ENCODE measurements at regions not wholly inside any gene's neighbourhood (a gene's known extent, or its start where the extent isn't known, plus 50 kb on each side); places are given as distances from the start of the nearest gene placed in this dataset.

DNA sequence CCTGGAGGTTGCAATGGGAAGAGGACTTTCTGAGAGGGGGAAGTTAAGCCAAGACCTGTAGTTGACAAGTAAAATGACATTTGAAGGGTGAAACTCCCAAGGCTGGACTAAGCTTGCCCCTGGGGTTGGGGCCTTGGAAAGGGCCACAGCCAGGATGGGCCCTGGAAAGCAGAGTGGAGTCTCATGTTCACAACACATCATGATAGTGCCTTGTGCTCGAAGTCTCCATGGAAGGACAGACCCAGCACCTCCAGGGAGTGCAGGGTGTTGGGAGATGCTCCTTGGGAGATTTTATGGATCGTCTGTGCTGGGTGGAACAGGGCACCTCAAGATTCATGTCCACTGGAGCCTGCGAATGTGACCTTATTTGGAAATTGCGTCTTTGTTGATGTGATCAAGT is 55.6 kb upstream of the ACTRT2 start:
- Histone ChIP-seq H3K79me2 (ENCODE audit: insufficient read depth, low read length) (no peaks in the 10 kb centered on the region), H3K9me2 (ENCODE audit: low read depth, low read length) (no peaks in the 10 kb centered on the region), H3K9ac (ENCODE audit: low read length) (no peak overlapping the region), H3K4me2 (ENCODE audit: low read length) (no peak overlapping the region), H3K36me3 (ENCODE audit: insufficient read depth, low read length) (no peaks in the 10 kb centered on the region), H4K20me1 (ENCODE audit: insufficient read depth, low read length) (no peaks in the 10 kb centered on the region), H3K4me3 (ENCODE audit: low read depth, low read length, poor library complexity, severe bottlenecking) (no peak overlapping the region), H3F3A (ENCODE audit: insufficient read depth, low read length) (no peaks in the 10 kb centered on the region), H3K4me1 (ENCODE audit: insufficient read depth, low read length, severe bottlenecking) (no peaks in the 10 kb centered on the region), H2AFZ (ENCODE audit: low read length) (no peak overlapping the region), H3K9me3 (ENCODE audit: low read length) (no peaks in the 10 kb centered on the region), H3K27ac (ENCODE audit: low read depth, low read length, poor library complexity, severe bottlenecking) (no peak overlapping the region), H3K27me3 (ENCODE audit: insufficient read depth, low read length) (no peaks in the 10 kb centered on the region)
- TF ChIP-seq, protein P1, sequence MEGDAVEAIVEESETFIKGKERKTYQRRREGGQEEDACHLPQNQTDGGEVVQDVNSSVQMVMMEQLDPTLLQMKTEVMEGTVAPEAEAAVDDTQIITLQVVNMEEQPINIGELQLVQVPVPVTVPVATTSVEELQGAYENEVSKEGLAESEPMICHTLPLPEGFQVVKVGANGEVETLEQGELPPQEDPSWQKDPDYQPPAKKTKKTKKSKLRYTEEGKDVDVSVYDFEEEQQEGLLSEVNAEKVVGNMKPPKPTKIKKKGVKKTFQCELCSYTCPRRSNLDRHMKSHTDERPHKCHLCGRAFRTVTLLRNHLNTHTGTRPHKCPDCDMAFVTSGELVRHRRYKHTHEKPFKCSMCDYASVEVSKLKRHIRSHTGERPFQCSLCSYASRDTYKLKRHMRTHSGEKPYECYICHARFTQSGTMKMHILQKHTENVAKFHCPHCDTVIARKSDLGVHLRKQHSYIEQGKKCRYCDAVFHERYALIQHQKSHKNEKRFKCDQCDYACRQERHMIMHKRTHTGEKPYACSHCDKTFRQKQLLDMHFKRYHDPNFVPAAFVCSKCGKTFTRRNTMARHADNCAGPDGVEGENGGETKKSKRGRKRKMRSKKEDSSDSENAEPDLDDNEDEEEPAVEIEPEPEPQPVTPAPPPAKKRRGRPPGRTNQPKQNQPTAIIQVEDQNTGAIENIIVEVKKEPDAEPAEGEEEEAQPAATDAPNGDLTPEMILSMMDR (IDR thresholded peaks at IDR 0.05; ENCODE audit: low read length): no peak
- TF ChIP-seq EZH2 (IDR thresholded peaks at IDR 0.05; ENCODE audit: borderline replicate concordance, low read length): no peak

DNA sequence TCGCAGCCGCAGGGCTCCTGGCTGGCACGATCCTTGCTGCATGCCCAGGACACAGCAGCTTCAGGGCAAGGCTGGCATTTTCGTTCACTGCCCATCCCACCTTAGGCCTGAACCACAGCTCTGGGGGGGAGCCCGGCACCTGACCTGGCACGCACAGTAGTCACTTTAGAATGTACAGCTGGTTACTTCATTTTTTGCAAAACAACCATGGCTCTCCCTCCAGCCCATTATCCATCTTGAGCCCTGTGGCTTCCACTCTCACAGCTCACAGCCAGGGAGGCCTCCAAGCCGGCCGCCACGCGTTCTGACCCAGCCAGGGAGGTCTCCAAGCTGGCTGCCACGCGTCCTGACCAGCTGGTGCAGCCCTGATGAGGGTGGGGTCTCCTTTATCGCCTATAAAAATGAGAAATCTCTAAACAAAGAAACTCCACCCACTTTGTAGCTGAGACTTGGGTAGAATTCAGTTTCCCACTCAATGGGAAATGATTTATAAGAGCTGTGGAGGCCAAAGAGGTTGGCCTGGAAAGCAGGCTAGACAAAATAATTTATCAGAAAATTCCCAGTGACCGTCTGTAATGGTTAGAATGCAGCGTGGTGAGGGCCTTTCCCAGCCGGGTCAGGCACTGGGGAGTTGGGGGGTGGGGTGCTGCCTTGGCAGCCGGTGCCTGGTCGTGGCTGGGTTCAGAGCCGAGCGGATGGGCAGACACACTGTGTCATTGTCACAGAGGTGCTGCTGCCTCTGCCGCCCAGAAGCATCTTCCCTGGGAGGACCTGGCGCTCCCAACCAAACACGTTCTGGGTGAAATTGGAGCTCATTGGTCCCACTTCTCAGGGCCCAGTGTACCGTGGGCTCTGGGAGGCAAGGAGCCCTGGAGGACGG is 54.6 kb upstream of the ACTRT2 start:
- no peaks in the 10 kb centered on the region for H3K79me2 ChIP-seq (ENCODE audit: insufficient read depth, low read length)
- no peaks in the 10 kb centered on the region for H3K9me2 ChIP-seq (ENCODE audit: low read depth, low read length)
- H3K27me3 ChIP-seq (ENCODE audit: insufficient read depth, low read length): no peaks in the 10 kb centered on the region
- H3K27ac ChIP-seq (ENCODE audit: low read depth, low read length, poor library complexity, severe bottlenecking): no peak overlapping the region
- no peak overlapping the region for H3K9ac ChIP-seq (ENCODE audit: low read length)
- no peaks in the 10 kb centered on the region for H3K36me3 ChIP-seq (ENCODE audit: insufficient read depth, low read length)
- H3K4me2 ChIP-seq (ENCODE audit: low read length): no peak overlapping the region
- H3F3A ChIP-seq (ENCODE audit: insufficient read depth, low read length): no peaks in the 10 kb centered on the region
- no peak overlapping the region for H2AFZ ChIP-seq (ENCODE audit: low read length)
- H3K4me3 ChIP-seq (ENCODE audit: low read depth, low read length, poor library complexity, severe bottlenecking): no peak overlapping the region
- no peaks in the 10 kb centered on the region for H3K4me1 ChIP-seq (ENCODE audit: insufficient read depth, low read length, severe bottlenecking)
- TF ChIP-seq EZH2 (IDR thresholded peaks at IDR 0.05; ENCODE audit: borderline replicate concordance, low read length): no peak
- TF ChIP-seq, protein P1 (IDR thresholded peaks at IDR 0.05; ENCODE audit: low read length): no peak
- no peaks in the 10 kb centered on the region for H3K9me3 ChIP-seq (ENCODE audit: low read length)
- no peaks in the 10 kb centered on the region for H4K20me1 ChIP-seq (ENCODE audit: insufficient read depth, low read length)

DNA sequence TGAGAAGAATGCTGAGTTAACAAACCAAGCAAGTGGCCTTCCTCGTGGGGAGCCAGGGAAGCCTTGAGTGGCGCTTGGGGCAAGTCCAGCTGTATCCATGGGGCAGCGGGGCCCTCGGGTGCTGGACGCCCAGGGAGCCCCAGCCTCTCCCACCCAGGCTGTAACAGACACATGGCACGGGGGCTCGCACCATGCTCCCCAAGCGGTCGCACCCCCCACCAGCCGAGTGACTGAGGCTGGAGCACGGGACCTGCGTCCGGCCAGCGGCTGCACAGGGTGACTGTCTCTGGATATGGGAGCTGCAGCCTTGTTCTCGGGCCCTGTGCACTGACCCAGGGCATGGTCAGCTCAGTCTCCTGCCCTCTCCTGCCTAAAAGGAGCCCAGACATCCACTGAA is 53.9 kb upstream of the ACTRT2 start:
- H3K27ac ChIP-seq (ENCODE audit: low read depth, low read length, poor library complexity, severe bottlenecking): no peak overlapping the region
- no peaks in the 10 kb centered on the region for H3K9me3 ChIP-seq (ENCODE audit: low read length)
- no peak overlapping the region for H3K4me2 ChIP-seq (ENCODE audit: low read length)

More for the DNA sequence above, 53.9 kb upstream of the ACTRT2 start:
- Histone ChIP-seq H2AFZ (ENCODE audit: low read length) (no peak overlapping the region), H3F3A (ENCODE audit: insufficient read depth, low read length) (no peaks in the 10 kb centered on the region), H3K36me3 (ENCODE audit: insufficient read depth, low read length) (no peaks in the 10 kb centered on the region), H4K20me1 (ENCODE audit: insufficient read depth, low read length) (no peaks in the 10 kb centered on the region), H3K9me2 (ENCODE audit: low read depth, low read length) (no peaks in the 10 kb centered on the region), H3K9ac (ENCODE audit: low read length) (no peak overlapping the region), H3K4me3 (ENCODE audit: low read depth, low read length, poor library complexity, severe bottlenecking) (no peak overlapping the region), H3K4me1 (ENCODE audit: insufficient read depth, low read length, severe bottlenecking) (no peaks in the 10 kb centered on the region), H3K27me3 (ENCODE audit: insufficient read depth, low read length) (no peaks in the 10 kb centered on the region), H3K79me2 (ENCODE audit: insufficient read depth, low read length) (no peaks in the 10 kb centered on the region)
- TF ChIP-seq EZH2 (IDR thresholded peaks at IDR 0.05; ENCODE audit: borderline replicate concordance, low read length): no peak
- TF ChIP-seq, protein P1 (IDR thresholded peaks at IDR 0.05; ENCODE audit: low read length): no peak

Data from OCI-LY1 (cell line).